NCI-H1417 (cell line): ENCODE measurements at regions not wholly inside any gene's neighbourhood (a gene's known extent, or its start where the extent isn't known, plus 50 kb on each side); places are given as distances from the start of the nearest gene placed in this dataset.
A peak's percentile ranks its signal among the peaks of the same experiment; 100 is the strongest.

Experiments
- DNase-seq, 3 experiments: peaks; one replicate each; lab custom pipeline; 2025; lab: John Stamatoyannopoulos, UW

DNA sequence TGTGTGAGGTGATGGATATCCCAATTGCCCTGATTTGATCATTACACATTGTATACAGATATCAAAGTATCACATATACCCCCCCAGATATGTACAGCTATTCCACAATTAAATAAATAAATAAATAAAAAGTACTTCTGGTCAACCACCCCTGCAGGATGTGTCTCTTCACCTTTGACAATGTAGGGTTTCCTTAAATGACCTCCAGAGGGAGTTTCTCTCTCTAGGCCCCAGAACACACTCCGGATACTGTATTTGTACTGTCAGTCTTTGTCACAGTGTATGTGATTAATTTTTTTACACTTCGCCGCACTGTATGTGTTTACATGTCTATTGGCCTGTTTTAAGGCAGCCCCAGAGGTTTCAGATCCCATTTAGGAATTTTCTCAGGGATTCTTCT lies 123.6 kb downstream of the ADCYAP1R1 start:
- peak in 1 of 3 experiments; percentile 35 for DNase-seq

DNA sequence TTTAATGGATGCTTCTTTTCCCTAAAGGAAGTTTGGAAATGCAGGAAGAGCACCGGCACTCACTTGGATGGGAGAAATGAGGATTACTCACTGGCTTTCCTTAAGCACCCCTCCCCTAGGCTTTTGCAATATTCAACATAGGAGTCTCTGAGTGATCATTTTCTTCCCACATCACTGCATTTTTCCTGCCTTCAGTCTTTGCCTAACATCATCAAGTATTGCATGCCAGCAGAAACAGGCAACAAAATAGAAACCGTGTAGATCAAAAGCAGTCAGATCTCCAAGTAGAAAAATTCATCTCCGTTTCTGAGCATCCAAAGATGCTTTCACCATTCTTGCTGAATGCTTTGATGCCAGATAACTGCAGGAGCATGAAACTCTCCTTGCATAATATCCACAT lies 119.9 kb downstream of the ADCYAP1R1 start:
- no peak for DNase-seq

DNA sequence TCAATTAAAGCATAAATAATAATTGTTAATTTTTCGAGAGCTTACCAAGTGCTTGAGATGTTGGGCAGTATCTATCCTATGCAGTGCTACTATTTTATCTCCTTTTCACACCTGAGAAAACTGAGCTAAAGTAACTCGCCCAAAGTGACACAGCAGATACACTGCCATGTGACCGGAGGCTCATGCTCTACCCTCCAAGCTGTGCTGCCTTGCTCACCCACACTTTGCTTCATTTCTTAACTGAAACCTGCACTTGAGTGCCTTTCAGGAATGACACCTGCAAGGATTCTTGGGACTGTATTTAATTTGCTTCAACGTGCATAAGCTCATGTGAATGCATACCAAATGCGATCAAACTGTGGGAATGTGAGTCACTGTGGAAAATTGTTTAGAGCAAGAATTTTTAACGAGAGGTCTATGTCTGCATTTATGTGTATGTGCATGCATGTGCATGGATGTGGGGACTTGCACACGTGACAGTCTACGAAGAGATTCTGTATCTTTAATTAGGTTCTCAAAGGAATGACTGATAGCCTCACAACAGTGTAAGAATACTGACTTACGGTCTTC lies 119.2 kb downstream of the ADCYAP1R1 start:
- DNase-seq: no peak
